ENCODE measurements at regions not wholly inside any gene's neighbourhood (a gene's known extent, or its start where the extent isn't known, plus 50 kb on each side); places are given as distances from the start of the nearest gene placed in this dataset.
"Not testable (repeated sequence)": the region's sequence is repeated elsewhere in the genome, so short reads cannot be mapped to it uniquely, and the experiment has no call there.

GRCh38 chr16:14011846-14012245 is 59.3 kb upstream of the MRTFB start:
- H3K27me3 ChIP-seq (ENCODE audit: insufficient read depth, insufficient read length): no peaks in the 10 kb centered on the region
- DNase-seq (ENCODE audit: low read depth, low spot score): no peak
- peaks cover 2% of the 10 kb centered on the region for H3K4me1 ChIP-seq (ENCODE audit: insufficient read depth, insufficient read length)
- TF ChIP-seq SUZ12 (IDR thresholded peaks at IDR 0.05; ENCODE audit: extremely low read depth, insufficient read depth, insufficient read length): no peak
- no peak for TF ChIP-seq YY1 (IDR thresholded peaks at IDR 0.05; ENCODE audit: insufficient read depth, insufficient read length)
- no peak for TF ChIP-seq ZNF274 (IDR thresholded peaks at IDR 0.05; ENCODE audit: low read depth, low read length)
- H3K4me3 ChIP-seq (ENCODE audit: insufficient read length, low read depth): no peak overlapping the region
- H3K36me3 ChIP-seq (ENCODE audit: insufficient read depth, insufficient read length, low read length): no peaks in the 10 kb centered on the region
- no peaks in the 10 kb centered on the region for H3K9me3 ChIP-seq (ENCODE audit: insufficient read depth, low read length)
- H3K9ac ChIP-seq (ENCODE audit: insufficient read length, low read depth): no peak overlapping the region

GRCh38 chr16:14013145-14013570 is 58.0 kb upstream of the MRTFB start:
- no peaks in the 10 kb centered on the region for H3K36me3 ChIP-seq (ENCODE audit: insufficient read depth, insufficient read length, low read length)
- no peaks in the 10 kb centered on the region for H3K27me3 ChIP-seq (ENCODE audit: insufficient read depth, insufficient read length)
- H3K9ac ChIP-seq (ENCODE audit: insufficient read length, low read depth): no peak overlapping the region
- H3K4me3 ChIP-seq (ENCODE audit: insufficient read length, low read depth): no peak overlapping the region
- H3K4me1 ChIP-seq (ENCODE audit: insufficient read depth, insufficient read length): peaks cover 2% of the 10 kb centered on the region
- no peak for DNase-seq (ENCODE audit: low read depth, low spot score)
- TF ChIP-seq SUZ12 (IDR thresholded peaks at IDR 0.05; ENCODE audit: extremely low read depth, insufficient read depth, insufficient read length): no peak
- no peak for TF ChIP-seq YY1 (IDR thresholded peaks at IDR 0.05; ENCODE audit: insufficient read depth, insufficient read length)
- no peak for TF ChIP-seq ZNF274 (IDR thresholded peaks at IDR 0.05; ENCODE audit: low read depth, low read length)
- no peaks in the 10 kb centered on the region for H3K9me3 ChIP-seq (ENCODE audit: insufficient read depth, low read length)

GRCh38 chr16:14013571-14014283 is 57.4 kb upstream of the MRTFB start:
- H3K9ac ChIP-seq (ENCODE audit: insufficient read length, low read depth): no peak overlapping the region
- H3K4me1 ChIP-seq (ENCODE audit: insufficient read depth, insufficient read length): peaks cover 2% of the 10 kb centered on the region
- H3K4me3 ChIP-seq (ENCODE audit: insufficient read length, low read depth): no peak overlapping the region
- no peaks in the 10 kb centered on the region for H3K9me3 ChIP-seq (ENCODE audit: insufficient read depth, low read length)
- H3K27me3 ChIP-seq (ENCODE audit: insufficient read depth, insufficient read length): no peaks in the 10 kb centered on the region
- no peak for TF ChIP-seq YY1 (IDR thresholded peaks at IDR 0.05; ENCODE audit: insufficient read depth, insufficient read length)
- no peak for TF ChIP-seq SUZ12 (IDR thresholded peaks at IDR 0.05; ENCODE audit: extremely low read depth, insufficient read depth, insufficient read length)
- no peak for TF ChIP-seq ZNF274 (IDR thresholded peaks at IDR 0.05; ENCODE audit: low read depth, low read length)
- DNase-seq (ENCODE audit: low read depth, low spot score): no peak
- no peaks in the 10 kb centered on the region for H3K36me3 ChIP-seq (ENCODE audit: insufficient read depth, insufficient read length, low read length)

GRCh38 chr16:14014284-14014625 is 56.9 kb upstream of the MRTFB start:
- no peak for DNase-seq (ENCODE audit: low read depth, low spot score)
- Histone ChIP-seq H3K4me3 (ENCODE audit: insufficient read length, low read depth) (no peak overlapping the region), H3K36me3 (ENCODE audit: insufficient read depth, insufficient read length, low read length) (no peaks in the 10 kb centered on the region), H3K9ac (ENCODE audit: insufficient read length, low read depth) (no peak overlapping the region), H3K9me3 (ENCODE audit: insufficient read depth, low read length) (no peaks in the 10 kb centered on the region), H3K27me3 (ENCODE audit: insufficient read depth, insufficient read length) (no peaks in the 10 kb centered on the region), H3K4me1 (ENCODE audit: insufficient read depth, insufficient read length) (peaks cover 2% of the 10 kb centered on the region)
- TF ChIP-seq SUZ12 (IDR thresholded peaks at IDR 0.05; ENCODE audit: extremely low read depth, insufficient read depth, insufficient read length) (no peak), YY1 (IDR thresholded peaks at IDR 0.05; ENCODE audit: insufficient read depth, insufficient read length) (no peak), ZNF274 (IDR thresholded peaks at IDR 0.05; ENCODE audit: low read depth, low read length) (no peak)

GRCh38 chr16:14015033-14015432 is 56.1 kb upstream of the MRTFB start:
- Histone ChIP-seq H3K27me3 (ENCODE audit: insufficient read depth, insufficient read length) (no peaks in the 10 kb centered on the region), H3K4me1 (ENCODE audit: insufficient read depth, insufficient read length) (peaks cover 2% of the 10 kb centered on the region), H3K4me3 (ENCODE audit: insufficient read length, low read depth) (no peak overlapping the region), H3K9ac (ENCODE audit: insufficient read length, low read depth) (no peak overlapping the region), H3K36me3 (ENCODE audit: insufficient read depth, insufficient read length, low read length) (no peaks in the 10 kb centered on the region), H3K9me3 (ENCODE audit: insufficient read depth, low read length) (no peaks in the 10 kb centered on the region)
- TF ChIP-seq YY1 (IDR thresholded peaks at IDR 0.05; ENCODE audit: insufficient read depth, insufficient read length) (no peak), ZNF274 (IDR thresholded peaks at IDR 0.05; ENCODE audit: low read depth, low read length) (no peak), SUZ12 (IDR thresholded peaks at IDR 0.05; ENCODE audit: extremely low read depth, insufficient read depth, insufficient read length) (no peak)
- DNase-seq (ENCODE audit: low read depth, low spot score): no peak

GRCh38 chr16:14015461-14015860 is 55.7 kb upstream of the MRTFB start:
- no peaks in the 10 kb centered on the region for H3K27me3 ChIP-seq (ENCODE audit: insufficient read depth, insufficient read length)
- peaks cover 2% of the 10 kb centered on the region for H3K4me1 ChIP-seq (ENCODE audit: insufficient read depth, insufficient read length)
- H3K36me3 ChIP-seq (ENCODE audit: insufficient read depth, insufficient read length, low read length): no peaks in the 10 kb centered on the region
- no peaks in the 10 kb centered on the region for H3K9me3 ChIP-seq (ENCODE audit: insufficient read depth, low read length)
- DNase-seq (ENCODE audit: low read depth, low spot score): no peak
- H3K4me3 ChIP-seq (ENCODE audit: insufficient read length, low read depth): no peak overlapping the region
- TF ChIP-seq ZNF274 (IDR thresholded peaks at IDR 0.05; ENCODE audit: low read depth, low read length): no peak
- no peak for TF ChIP-seq SUZ12 (IDR thresholded peaks at IDR 0.05; ENCODE audit: extremely low read depth, insufficient read depth, insufficient read length)
- TF ChIP-seq YY1 (IDR thresholded peaks at IDR 0.05; ENCODE audit: insufficient read depth, insufficient read length): no peak
- no peak overlapping the region for H3K9ac ChIP-seq (ENCODE audit: insufficient read length, low read depth)

- no peaks in the 10 kb centered on the region for H3K9me3 ChIP-seq (ENCODE audit: insufficient read depth, low read length)
- no peaks in the 10 kb centered on the region for H3K36me3 ChIP-seq (ENCODE audit: insufficient read depth, insufficient read length, low read length)
- H3K4me1 ChIP-seq (ENCODE audit: insufficient read depth, insufficient read length): peaks cover 2% of the 10 kb centered on the region
- no peaks in the 10 kb centered on the region for H3K27me3 ChIP-seq (ENCODE audit: insufficient read depth, insufficient read length)
- TF ChIP-seq YY1 (IDR thresholded peaks at IDR 0.05; ENCODE audit: insufficient read depth, insufficient read length) (no peak), ZNF274 (IDR thresholded peaks at IDR 0.05; ENCODE audit: low read depth, low read length) (no peak), SUZ12 (IDR thresholded peaks at IDR 0.05; ENCODE audit: extremely low read depth, insufficient read depth, insufficient read length) (no peak)
- DNase-seq (ENCODE audit: low read depth, low spot score): no peak
- H3K9ac ChIP-seq (ENCODE audit: insufficient read length, low read depth): no peak overlapping the region
- no peak overlapping the region for H3K4me3 ChIP-seq (ENCODE audit: insufficient read length, low read depth)
Observed at GRCh38 chr16:14015948-14016347, 55.2 kb upstream of the MRTFB start.

- not testable (repeated sequence) for H3K27me3 ChIP-seq (ENCODE audit: insufficient read depth, insufficient read length); H3K9ac ChIP-seq (ENCODE audit: insufficient read length, low read depth); H3K9me3 ChIP-seq (ENCODE audit: insufficient read depth, low read length); H3K4me1 ChIP-seq (ENCODE audit: insufficient read depth, insufficient read length); H3K4me3 ChIP-seq (ENCODE audit: insufficient read length, low read depth); DNase-seq (ENCODE audit: low read depth, low spot score); H3K36me3 ChIP-seq (ENCODE audit: insufficient read depth, insufficient read length, low read length)
Observed at GRCh38 chr16:14016362-14016761, 54.8 kb upstream of the MRTFB start.

Measured in NT2/D1 (cell line).